ENCODE measurements at regions not wholly inside any gene's neighbourhood (a gene's known extent, or its start where the extent isn't known, plus 50 kb on each side); places are given as distances from the start of the nearest gene placed in this dataset.
A peak's percentile ranks its signal among the peaks of the same experiment; 100 is the strongest.

DNA sequence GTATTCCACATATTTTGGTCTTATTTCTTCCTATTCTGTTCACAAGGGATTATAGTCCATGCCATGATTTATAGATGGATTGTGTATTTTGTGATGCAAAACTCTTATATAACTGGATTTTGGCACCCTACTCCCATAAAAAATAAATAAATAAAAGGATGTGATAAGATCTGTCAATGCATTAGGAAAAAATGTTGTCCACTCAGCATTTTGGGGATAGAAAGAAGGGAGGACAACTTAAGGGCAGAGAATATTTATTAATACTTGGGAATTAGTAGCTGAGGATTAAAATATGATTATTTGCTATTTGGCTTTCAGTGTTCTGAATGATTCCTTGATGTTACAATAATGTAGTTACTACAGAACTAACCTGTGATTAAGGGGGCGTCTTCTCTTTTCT is 682.6 kb downstream of the ZBBX start:
- ChIA-PET CTCF (ENCODE audit: low intra/inter-chr PET ratio, low total read pairs) (no interaction called here), POLR2A (no interaction called here)
- Histone ChIP-seq H3K79me2 (ENCODE audit: insufficient read depth, low read length) (no peaks in the 10 kb centered on the region), H4K20me1 (ENCODE audit: insufficient read depth, low read length) (no peaks in the 10 kb centered on the region), H2AFZ (ENCODE audit: low read length) (no peak overlapping the region), H3K27ac (ENCODE audit: extremely low read length, insufficient read depth, low read length) (no peak overlapping the region), H3K9me3 (ENCODE audit: low read length) (no peaks in the 10 kb centered on the region), H3K4me3 (replicated peaks in 1 of 3; ENCODE audit: insufficient read depth in 1 of 3, low read depth in 2 of 3, low read length in 3 of 3) (no peak overlapping the region), H3K36me3 (replicated peaks in 1 of 2; ENCODE audit: control insufficient read depth in 1 of 2, insufficient read depth in 2 of 2, low read length in 2 of 2) (no peaks in the 10 kb centered on the region), H3K27me3 (ENCODE audit: control insufficient read depth in 1 of 2, insufficient read depth in 2 of 2, low read length in 2 of 2) (no peaks in the 10 kb centered on the region), H3K4me1 (ENCODE audit: insufficient read depth, low read length) (no peaks in the 10 kb centered on the region), H3K4me2 (ENCODE audit: low read depth, low read length) (no peak overlapping the region), H3K9ac (ENCODE audit: insufficient read depth, low read depth, low read length) (no peak overlapping the region)
- ATAC-seq (no peak), DNase-seq (ENCODE audit: low spot score) (no peak), FAIRE-seq (no peak)
- no TSS peak for BruUV-seq (replicated peaks)
- in situ Hi-C loops (cut with HindIII; ENCODE audit: extremely low pct_ligation_motif_present, low pct_unique_long_range_greater_than_20kb): no loop called here
- TF ChIP-seq NCOR1 (IDR thresholded peaks at IDR 0.05; ENCODE audit: borderline replicate concordance, low read length): no peak
- TF ChIP-seq MAFF (IDR thresholded peaks at IDR 0.05; ENCODE audit: low read depth, low read length): peak; percentile 81
- TF ChIP-seq MAFK (conservative IDR thresholded peaks at IDR 0.05 in 1 of 2, IDR thresholded peaks at IDR 0.05 in 1 of 2; ENCODE audit: low read length in 2 of 2): peak; percentile 71 to 86
- intact Hi-C loops (cut with micrococcal nuclease; ENCODE audit: unreplicated experiment): no loop called here
- WGBS (ENCODE audit: low lambda C conversion rate): 5% methylated on average over 1 of the region's 1 CpG

DNA sequence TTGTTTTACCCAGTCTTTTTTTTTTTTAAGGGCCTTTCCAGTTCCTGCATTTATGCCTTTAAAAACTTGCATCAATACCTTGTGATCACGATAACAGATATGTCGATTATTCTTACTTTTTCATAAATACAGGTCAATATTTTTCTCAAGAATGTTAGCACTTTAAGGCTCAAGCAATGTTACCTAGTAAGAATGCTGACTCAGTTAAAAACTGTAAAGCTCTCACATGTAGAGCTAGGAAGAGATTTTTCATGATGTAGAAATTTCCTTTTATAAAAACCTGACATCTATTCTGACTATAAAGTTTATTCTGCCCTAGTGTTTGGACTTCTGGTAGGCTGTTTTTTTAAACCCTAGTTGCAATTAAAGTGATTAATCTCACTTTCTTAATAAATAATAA is 684.0 kb downstream of the ZBBX start:
- H3K27me3 ChIP-seq (ENCODE audit: control insufficient read depth in 1 of 2, insufficient read depth in 2 of 2, low read length in 2 of 2): no peaks in the 10 kb centered on the region
- ChIA-PET POLR2A (no interaction called here), CTCF (ENCODE audit: low intra/inter-chr PET ratio, low total read pairs) (no interaction called here)
- FAIRE-seq: no peak
- no peaks in the 10 kb centered on the region for H3K36me3 ChIP-seq (replicated peaks in 1 of 2; ENCODE audit: control insufficient read depth in 1 of 2, insufficient read depth in 2 of 2, low read length in 2 of 2)
- H3K9ac ChIP-seq (ENCODE audit: insufficient read depth, low read depth, low read length): no peak overlapping the region
- no peak for DNase-seq (ENCODE audit: low spot score)
- no peak overlapping the region for H2AFZ ChIP-seq (ENCODE audit: low read length)
- BruUV-seq (replicated peaks): no TSS peak
- in situ Hi-C loops (cut with HindIII; ENCODE audit: extremely low pct_ligation_motif_present, low pct_unique_long_range_greater_than_20kb): no loop called here
- H3K4me3 ChIP-seq (replicated peaks in 1 of 3; ENCODE audit: insufficient read depth in 1 of 3, low read depth in 2 of 3, low read length in 3 of 3): no peak overlapping the region
- H3K4me1 ChIP-seq (ENCODE audit: insufficient read depth, low read length): no peaks in the 10 kb centered on the region
- no peaks in the 10 kb centered on the region for H3K9me3 ChIP-seq (ENCODE audit: low read length)
- H4K20me1 ChIP-seq (ENCODE audit: insufficient read depth, low read length): no peaks in the 10 kb centered on the region
- no peak overlapping the region for H3K27ac ChIP-seq (ENCODE audit: extremely low read length, insufficient read depth, low read length)
- H3K79me2 ChIP-seq (ENCODE audit: insufficient read depth, low read length): no peaks in the 10 kb centered on the region
- no peak for TF ChIP-seq FOXO1 (CRISPR knock-in tag; IDR thresholded peaks at IDR 0.05)
- TF ChIP-seq ZBTB3 (CRISPR knock-in tag; IDR thresholded peaks at IDR 0.05; ENCODE audit: borderline replicate concordance, low read depth): no peak
- no peak for TF ChIP-seq CENPX (CRISPR knock-in tag; IDR thresholded peaks at IDR 0.05)
- TF ChIP-seq MAFK (conservative IDR thresholded peaks at IDR 0.05 in 1 of 2, IDR thresholded peaks at IDR 0.05 in 1 of 2; ENCODE audit: low read length in 2 of 2): peak; percentile 93 to 97
- TF ChIP-seq POLR2G (IDR thresholded peaks at IDR 0.05; ENCODE audit: low read depth, low read length): no peak
- no peak for TF ChIP-seq ZNF7 (CRISPR knock-in tag; IDR thresholded peaks at IDR 0.05)
- TF ChIP-seq ZFP41 (CRISPR knock-in tag; IDR thresholded peaks at IDR 0.05; ENCODE audit: borderline replicate concordance): no peak
- TF ChIP-seq, protein P1, sequence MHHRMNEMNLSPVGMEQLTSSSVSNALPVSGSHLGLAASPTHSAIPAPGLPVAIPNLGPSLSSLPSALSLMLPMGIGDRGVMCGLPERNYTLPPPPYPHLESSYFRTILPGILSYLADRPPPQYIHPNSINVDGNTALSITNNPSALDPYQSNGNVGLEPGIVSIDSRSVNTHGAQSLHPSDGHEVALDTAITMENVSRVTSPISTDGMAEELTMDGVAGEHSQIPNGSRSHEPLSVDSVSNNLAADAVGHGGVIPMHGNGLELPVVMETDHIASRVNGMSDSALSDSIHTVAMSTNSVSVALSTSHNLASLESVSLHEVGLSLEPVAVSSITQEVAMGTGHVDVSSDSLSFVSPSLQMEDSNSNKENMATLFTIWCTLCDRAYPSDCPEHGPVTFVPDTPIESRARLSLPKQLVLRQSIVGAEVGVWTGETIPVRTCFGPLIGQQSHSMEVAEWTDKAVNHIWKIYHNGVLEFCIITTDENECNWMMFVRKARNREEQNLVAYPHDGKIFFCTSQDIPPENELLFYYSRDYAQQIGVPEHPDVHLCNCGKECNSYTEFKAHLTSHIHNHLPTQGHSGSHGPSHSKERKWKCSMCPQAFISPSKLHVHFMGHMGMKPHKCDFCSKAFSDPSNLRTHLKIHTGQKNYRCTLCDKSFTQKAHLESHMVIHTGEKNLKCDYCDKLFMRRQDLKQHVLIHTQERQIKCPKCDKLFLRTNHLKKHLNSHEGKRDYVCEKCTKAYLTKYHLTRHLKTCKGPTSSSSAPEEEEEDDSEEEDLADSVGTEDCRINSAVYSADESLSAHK (CRISPR knock-in tag; IDR thresholded peaks at IDR 0.05; ENCODE audit: borderline replicate concordance): no peak
- TF ChIP-seq, protein P2, sequence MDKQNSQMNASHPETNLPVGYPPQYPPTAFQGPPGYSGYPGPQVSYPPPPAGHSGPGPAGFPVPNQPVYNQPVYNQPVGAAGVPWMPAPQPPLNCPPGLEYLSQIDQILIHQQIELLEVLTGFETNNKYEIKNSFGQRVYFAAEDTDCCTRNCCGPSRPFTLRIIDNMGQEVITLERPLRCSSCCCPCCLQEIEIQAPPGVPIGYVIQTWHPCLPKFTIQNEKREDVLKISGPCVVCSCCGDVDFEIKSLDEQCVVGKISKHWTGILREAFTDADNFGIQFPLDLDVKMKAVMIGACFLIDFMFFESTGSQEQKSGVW (CRISPR knock-in tag; IDR thresholded peaks at IDR 0.05; ENCODE audit: borderline replicate concordance): no peak
- TF ChIP-seq MAFF (IDR thresholded peaks at IDR 0.05; ENCODE audit: low read depth, low read length): peak; percentile 96
- no peak for TF ChIP-seq ZSCAN25 (CRISPR knock-in tag; IDR thresholded peaks at IDR 0.05)
- no peak for TF ChIP-seq MYC (CRISPR knock-in tag; IDR thresholded peaks at IDR 0.05; ENCODE audit: borderline replicate concordance)
- no peak for ATAC-seq
- intact Hi-C loops (cut with micrococcal nuclease; ENCODE audit: unreplicated experiment): no loop called here
- no peak overlapping the region for H3K4me2 ChIP-seq (ENCODE audit: low read depth, low read length)
- 0% methylated on average over 2 of the region's 2 CpGs for whole genome bisulfite sequencing (ENCODE audit: low lambda C conversion rate)

Measured in HepG2 (cell line).